ENCODE measurements at regions not wholly inside any gene's neighbourhood (a gene's known extent, or its start where the extent isn't known, plus 50 kb on each side); places are given as distances from the start of the nearest gene placed in this dataset.

DNA sequence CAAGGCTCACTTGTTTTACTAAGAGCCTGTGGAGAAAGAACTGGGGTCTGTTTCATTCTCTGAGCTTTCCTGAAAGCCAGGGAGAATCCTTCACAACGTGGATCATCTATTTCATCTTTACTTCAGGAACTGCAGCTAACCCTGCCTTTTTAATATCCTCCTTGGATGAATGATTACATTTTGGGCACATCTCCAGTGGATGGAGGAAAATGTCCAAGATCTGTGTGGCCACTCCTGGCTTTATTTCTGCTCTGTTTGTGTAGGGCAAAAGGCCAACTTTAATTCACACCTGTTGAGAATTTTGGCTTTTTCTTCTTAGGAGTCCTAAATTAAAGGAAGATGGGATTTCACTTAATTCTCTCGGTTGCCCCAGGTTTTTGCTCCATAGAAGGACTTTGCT, 69.5 kb upstream of the CACNA1E start:
- no peak for ATAC-seq
- no peak for DNase-seq (ENCODE audit: low spot score)
- no peak for FAIRE-seq
- 4% methylated on average over 2 of the region's 2 CpGs for WGBS (ENCODE audit: low lambda C conversion rate)
- no peaks in the 10 kb centered on the region for H4K20me1 ChIP-seq (ENCODE audit: insufficient read depth, low read length)
- H3K79me2 ChIP-seq (ENCODE audit: insufficient read depth, low read length), result no peaks in the 10 kb centered on the region
- peaks cover 0 to 24% of the 10 kb centered on the region in 2 experiments; a peak in 2 of 5 replicates for H3K27me3 ChIP-seq (ENCODE audit: control insufficient read depth in 1 of 2, insufficient read depth in 2 of 2, low read length in 2 of 2)
- in situ Hi-C loops (cut with HindIII; ENCODE audit: extremely low pct_ligation_motif_present, low pct_unique_long_range_greater_than_20kb) (no loop called here), intact Hi-C loops (cut with micrococcal nuclease; ENCODE audit: unreplicated experiment) (no loop called here)
- no peak overlapping the region for H2AFZ ChIP-seq (ENCODE audit: low read length)
- ChIA-PET CTCF (ENCODE audit: low intra/inter-chr PET ratio, low total read pairs) (no interaction called here), POLR2A (no interaction called here)
- no peaks in the 10 kb centered on the region for H3K4me1 ChIP-seq (ENCODE audit: insufficient read depth, low read length)
- H3K9me3 ChIP-seq (ENCODE audit: low read length), result no peaks in the 10 kb centered on the region
- no peak overlapping the region for H3K9ac ChIP-seq (ENCODE audit: insufficient read depth, low read depth, low read length)
- no peak overlapping the region for H3K27ac ChIP-seq (ENCODE audit: extremely low read length, insufficient read depth, low read length)
- no TSS peak for BruUV-seq (replicated peaks)
- H3K4me3 ChIP-seq (replicated peaks in 1 of 3; ENCODE audit: insufficient read depth in 1 of 3, low read depth in 2 of 3, low read length in 3 of 3), result no peak overlapping the region
- no peak for TF ChIP-seq MZF1 (CRISPR knock-in tag; IDR thresholded peaks at IDR 0.05; ENCODE audit: borderline replicate concordance)
- no peak for TF ChIP-seq ZNF30 (CRISPR knock-in tag; IDR thresholded peaks at IDR 0.05)
- TF ChIP-seq FOXK1 (CRISPR knock-in tag; IDR thresholded peaks at IDR 0.05; ENCODE audit: borderline replicate concordance, low read depth), result no peak
- TF ChIP-seq, protein P1, sequence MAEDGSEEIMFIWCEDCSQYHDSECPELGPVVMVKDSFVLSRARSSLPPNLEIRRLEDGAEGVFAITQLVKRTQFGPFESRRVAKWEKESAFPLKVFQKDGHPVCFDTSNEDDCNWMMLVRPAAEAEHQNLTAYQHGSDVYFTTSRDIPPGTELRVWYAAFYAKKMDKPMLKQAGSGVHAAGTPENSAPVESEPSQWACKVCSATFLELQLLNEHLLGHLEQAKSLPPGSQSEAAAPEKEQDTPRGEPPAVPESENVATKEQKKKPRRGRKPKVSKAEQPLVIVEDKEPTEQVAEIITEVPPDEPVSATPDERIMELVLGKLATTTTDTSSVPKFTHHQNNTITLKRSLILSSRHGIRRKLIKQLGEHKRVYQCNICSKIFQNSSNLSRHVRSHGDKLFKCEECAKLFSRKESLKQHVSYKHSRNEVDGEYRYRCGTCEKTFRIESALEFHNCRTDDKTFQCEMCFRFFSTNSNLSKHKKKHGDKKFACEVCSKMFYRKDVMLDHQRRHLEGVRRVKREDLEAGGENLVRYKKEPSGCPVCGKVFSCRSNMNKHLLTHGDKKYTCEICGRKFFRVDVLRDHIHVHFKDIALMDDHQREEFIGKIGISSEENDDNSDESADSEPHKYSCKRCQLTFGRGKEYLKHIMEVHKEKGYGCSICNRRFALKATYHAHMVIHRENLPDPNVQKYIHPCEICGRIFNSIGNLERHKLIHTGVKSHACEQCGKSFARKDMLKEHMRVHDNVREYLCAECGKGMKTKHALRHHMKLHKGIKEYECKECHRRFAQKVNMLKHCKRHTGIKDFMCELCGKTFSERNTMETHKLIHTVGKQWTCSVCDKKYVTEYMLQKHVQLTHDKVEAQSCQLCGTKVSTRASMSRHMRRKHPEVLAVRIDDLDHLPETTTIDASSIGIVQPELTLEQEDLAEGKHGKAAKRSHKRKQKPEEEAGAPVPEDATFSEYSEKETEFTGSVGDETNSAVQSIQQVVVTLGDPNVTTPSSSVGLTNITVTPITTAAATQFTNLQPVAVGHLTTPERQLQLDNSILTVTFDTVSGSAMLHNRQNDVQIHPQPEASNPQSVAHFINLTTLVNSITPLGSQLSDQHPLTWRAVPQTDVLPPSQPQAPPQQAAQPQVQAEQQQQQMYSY (CRISPR knock-in tag; IDR thresholded peaks at IDR 0.05), result no peak
- no peak for TF ChIP-seq U2AF1 (optimal IDR thresholded peaks at IDR 0.05; ENCODE audit: low read depth, low read length)
- TF ChIP-seq ZFP1 (CRISPR knock-in tag; IDR thresholded peaks at IDR 0.05), result no peak
- TF ChIP-seq RFXANK (CRISPR knock-in tag; IDR thresholded peaks at IDR 0.05), result no peak
- TF ChIP-seq NR3C1 (CRISPR knock-in tag; IDR thresholded peaks at IDR 0.05), result no peak
- TF ChIP-seq, protein P2, sequence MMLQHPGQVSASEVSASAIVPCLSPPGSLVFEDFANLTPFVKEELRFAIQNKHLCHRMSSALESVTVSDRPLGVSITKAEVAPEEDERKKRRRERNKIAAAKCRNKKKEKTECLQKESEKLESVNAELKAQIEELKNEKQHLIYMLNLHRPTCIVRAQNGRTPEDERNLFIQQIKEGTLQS (CRISPR knock-in tag; IDR thresholded peaks at IDR 0.05), result no peak
- TF ChIP-seq TBX3 (IDR thresholded peaks at IDR 0.05; ENCODE audit: borderline replicate concordance), result no peak
- TF ChIP-seq ZNF556 (CRISPR knock-in tag; IDR thresholded peaks at IDR 0.05; ENCODE audit: borderline replicate concordance), result no peak
- no peak for TF ChIP-seq NKX3-1 (CRISPR knock-in tag; IDR thresholded peaks at IDR 0.05)
- TF ChIP-seq ZNF180 (CRISPR knock-in tag; IDR thresholded peaks at IDR 0.05; ENCODE audit: borderline replicate concordance, low read depth), result no peak
- TF ChIP-seq, protein P3, sequence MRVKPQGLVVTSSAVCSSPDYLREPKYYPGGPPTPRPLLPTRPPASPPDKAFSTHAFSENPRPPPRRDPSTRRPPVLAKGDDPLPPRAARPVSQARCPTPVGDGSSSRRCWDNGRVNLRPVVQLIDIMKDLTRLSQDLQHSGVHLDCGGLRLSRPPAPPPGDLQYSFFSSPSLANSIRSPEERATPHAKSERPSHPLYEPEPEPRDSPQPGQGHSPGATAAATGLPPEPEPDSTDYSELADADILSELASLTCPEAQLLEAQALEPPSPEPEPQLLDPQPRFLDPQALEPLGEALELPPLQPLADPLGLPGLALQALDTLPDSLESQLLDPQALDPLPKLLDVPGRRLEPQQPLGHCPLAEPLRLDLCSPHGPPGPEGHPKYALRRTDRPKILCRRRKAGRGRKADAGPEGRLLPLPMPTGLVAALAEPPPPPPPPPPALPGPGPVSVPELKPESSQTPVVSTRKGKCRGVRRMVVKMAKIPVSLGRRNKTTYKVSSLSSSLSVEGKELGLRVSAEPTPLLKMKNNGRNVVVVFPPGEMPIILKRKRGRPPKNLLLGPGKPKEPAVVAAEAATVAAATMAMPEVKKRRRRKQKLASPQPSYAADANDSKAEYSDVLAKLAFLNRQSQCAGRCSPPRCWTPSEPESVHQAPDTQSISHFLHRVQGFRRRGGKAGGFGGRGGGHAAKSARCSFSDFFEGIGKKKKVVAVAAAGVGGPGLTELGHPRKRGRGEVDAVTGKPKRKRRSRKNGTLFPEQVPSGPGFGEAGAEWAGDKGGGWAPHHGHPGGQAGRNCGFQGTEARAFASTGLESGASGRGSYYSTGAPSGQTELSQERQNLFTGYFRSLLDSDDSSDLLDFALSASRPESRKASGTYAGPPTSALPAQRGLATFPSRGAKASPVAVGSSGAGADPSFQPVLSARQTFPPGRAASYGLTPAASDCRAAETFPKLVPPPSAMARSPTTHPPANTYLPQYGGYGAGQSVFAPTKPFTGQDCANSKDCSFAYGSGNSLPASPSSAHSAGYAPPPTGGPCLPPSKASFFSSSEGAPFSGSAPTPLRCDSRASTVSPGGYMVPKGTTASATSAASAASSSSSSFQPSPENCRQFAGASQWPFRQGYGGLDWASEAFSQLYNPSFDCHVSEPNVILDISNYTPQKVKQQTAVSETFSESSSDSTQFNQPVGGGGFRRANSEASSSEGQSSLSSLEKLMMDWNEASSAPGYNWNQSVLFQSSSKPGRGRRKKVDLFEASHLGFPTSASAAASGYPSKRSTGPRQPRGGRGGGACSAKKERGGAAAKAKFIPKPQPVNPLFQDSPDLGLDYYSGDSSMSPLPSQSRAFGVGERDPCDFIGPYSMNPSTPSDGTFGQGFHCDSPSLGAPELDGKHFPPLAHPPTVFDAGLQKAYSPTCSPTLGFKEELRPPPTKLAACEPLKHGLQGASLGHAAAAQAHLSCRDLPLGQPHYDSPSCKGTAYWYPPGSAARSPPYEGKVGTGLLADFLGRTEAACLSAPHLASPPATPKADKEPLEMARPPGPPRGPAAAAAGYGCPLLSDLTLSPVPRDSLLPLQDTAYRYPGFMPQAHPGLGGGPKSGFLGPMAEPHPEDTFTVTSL (CRISPR knock-in tag; IDR thresholded peaks at IDR 0.05; ENCODE audit: borderline replicate concordance), result no peak
- no peak overlapping the region for H3K4me2 ChIP-seq (ENCODE audit: low read depth, low read length)
- no peaks in the 10 kb centered on the region for H3K36me3 ChIP-seq (replicated peaks in 1 of 2; ENCODE audit: control insufficient read depth in 1 of 2, insufficient read depth in 2 of 2, low read length in 2 of 2)
